ENCODE measurements at regions not wholly inside any gene's neighbourhood (a gene's known extent, or its start where the extent isn't known, plus 50 kb on each side); places are given as distances from the start of the nearest gene placed in this dataset.

DNA sequence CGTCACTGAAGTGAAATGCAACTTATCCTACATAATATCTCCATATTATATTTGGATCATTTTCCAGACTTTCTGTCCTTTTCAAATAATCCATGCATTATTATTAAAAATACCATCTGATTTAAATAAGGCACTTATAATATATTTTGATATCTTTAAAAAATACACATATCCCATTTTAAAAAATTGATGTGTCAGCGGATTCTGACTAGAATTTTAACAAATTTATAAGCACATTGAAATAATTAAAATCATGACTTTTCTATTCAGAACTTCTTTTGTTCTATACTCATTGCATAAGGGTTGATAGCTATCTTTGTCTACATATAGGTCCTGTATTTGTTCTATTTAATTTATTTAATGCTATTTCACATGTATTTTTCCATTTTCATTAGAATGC is 199.0 kb upstream of the DSEL start:
- TF ChIP-seq CTCF (IDR thresholded peaks at IDR 0.05; ENCODE audit: low read depth, low read length) (no peak), MAX (IDR thresholded peaks at IDR 0.05; ENCODE audit: low read depth, low read length) (no peak), POLR2A (IDR thresholded peaks at IDR 0.05; ENCODE audit: extremely low read depth, insufficient read length) (no peak)
